ENCODE measurements at regions not wholly inside any gene's neighbourhood (a gene's known extent, or its start where the extent isn't known, plus 50 kb on each side); places are given as distances from the start of the nearest gene placed in this dataset.

GRCh38 chr20:40633123-40633850 is 55.7 kb downstream of the MAFB start:
- H3K9me3 ChIP-seq (ENCODE audit: insufficient read depth in 2 of 2, low read depth in 1 of 2, low read length in 1 of 2) = no peaks in the 10 kb centered on the region
- H3K4me1 ChIP-seq (replicated peaks in 1 of 4; ENCODE audit: control insufficient read depth in 3 of 4, insufficient read depth in 4 of 4, low read length in 3 of 4) = 0 out of 7 replicates have a peak, but pooled peaks cover 0 to 2% (median 0%) of the 10 kb centered on the region in 4 experiments
- no peak overlapping the region for H3K4me3 ChIP-seq (ENCODE audit: extremely low read depth in 1 of 4, insufficient read depth in 2 of 4, low read depth in 3 of 4, low read length in 4 of 4)
- H2AFZ ChIP-seq (ENCODE audit: low read length) = 0 out of 2 replicates have a peak overlapping the region, but pooled peaks have one; percentile 29
- ChIA-PET POLR2A (ENCODE audit: partially characterized antibody) (no interaction called here), CTCF (ENCODE audit: partially characterized antibody) (interaction anchor here (1.4 kb wide), 1 partner anchor 57 kb away, joined by 5 read pairs; no protein-coding TSS in a partner anchor)
- H2BK20ac ChIP-seq (ENCODE audit: low read length) = no peak overlapping the region
- H2BK120ac ChIP-seq (replicated peaks; ENCODE audit: low read depth, low read length) = no peak overlapping the region
- no peaks in the 10 kb centered on the region for H4K20me1 ChIP-seq (replicated peaks in 1 of 2; ENCODE audit: control insufficient read depth in 1 of 2, insufficient read depth in 2 of 2, low read length in 2 of 2)
- H3K27ac ChIP-seq (ENCODE audit: low read depth, low read length) = no peak overlapping the region
- H2BK12ac ChIP-seq (ENCODE audit: low read depth, low read length) = no peak overlapping the region
- H3K9ac ChIP-seq (replicated peaks in 1 of 4; ENCODE audit: extremely low read depth in 1 of 4, low read depth in 3 of 4, low read length in 3 of 4) = no peak overlapping the region
- no peak overlapping the region for H4K91ac ChIP-seq (replicated peaks; ENCODE audit: insufficient read length, low read length)
- WGBS, 2 experiments (ENCODE audit: extremely low coverage in 1 of 2, insufficient coverage in 1 of 2, insufficient read length in 1 of 2, insufficient replicate concordance in 2 of 2, low coverage in 1 of 2, low lambda C conversion rate in 2 of 2, missing lambda C conversion rate in 1 of 2) = 83% methylated on average over 5 of the region's 5 CpGs; no CpG with 5 or more reads in 1 of the 2 experiments
- H3K79me1 ChIP-seq (ENCODE audit: low read depth, low read length) = no peaks in the 10 kb centered on the region
- H3K4me2 ChIP-seq (ENCODE audit: insufficient read depth in 1 of 2, low read depth in 2 of 2, low read length in 2 of 2) = no peak overlapping the region
- no peak for FAIRE-seq
- H3K27me3 ChIP-seq (replicated peaks in 1 of 4; ENCODE audit: control insufficient read depth in 3 of 4, extremely low read depth in 1 of 4, insufficient read depth in 3 of 4, low read length in 3 of 4) = no peaks in the 10 kb centered on the region
- no peak overlapping the region for H2AK5ac ChIP-seq (ENCODE audit: low read depth, low read length)
- H3K79me2 ChIP-seq (ENCODE audit: control insufficient read depth in 1 of 2, insufficient read depth in 2 of 2, low read length in 2 of 2) = no peaks in the 10 kb centered on the region
- H3K4ac ChIP-seq (replicated peaks; ENCODE audit: insufficient read length, low read depth, low read length) = no peak overlapping the region
- H3K23ac ChIP-seq (ENCODE audit: insufficient read length) = no peak overlapping the region
- H4K5ac ChIP-seq (ENCODE audit: insufficient read length, low read depth, low read length) = no peak overlapping the region
- H3K36me3 ChIP-seq (ENCODE audit: control insufficient read depth in 2 of 4, insufficient read depth in 4 of 4, low read length in 3 of 4) = no peaks in the 10 kb centered on the region
- no peak overlapping the region for H2BK15ac ChIP-seq (ENCODE audit: low read length)
- H3K14ac ChIP-seq (ENCODE audit: insufficient read length) = no peak overlapping the region
- no peak overlapping the region for H4K8ac ChIP-seq (ENCODE audit: extremely low read depth, insufficient read depth, low read length)
- H3K56ac ChIP-seq (replicated peaks; ENCODE audit: insufficient read length, low read depth, low read length) = no peak overlapping the region
- no peaks in the 10 kb centered on the region for H3K23me2 ChIP-seq (ENCODE audit: low read depth, low read length)
- H2BK5ac ChIP-seq (ENCODE audit: low read depth, low read length) = no peak overlapping the region
- DNase-seq (ENCODE audit: low read depth in 1 of 2, low spot score in 2 of 2) = peak in 1 of 2 experiments; percentile 35
- no peak overlapping the region for H3K18ac ChIP-seq (ENCODE audit: extremely low read depth, low read length)
- no peak for TF ChIP-seq CHD2 (IDR thresholded peaks at IDR 0.05; ENCODE audit: low read length)
- no peak for TF ChIP-seq RXRA (IDR thresholded peaks at IDR 0.05; ENCODE audit: insufficient read depth, low read depth, low read length)
- TF ChIP-seq, protein P1, sequence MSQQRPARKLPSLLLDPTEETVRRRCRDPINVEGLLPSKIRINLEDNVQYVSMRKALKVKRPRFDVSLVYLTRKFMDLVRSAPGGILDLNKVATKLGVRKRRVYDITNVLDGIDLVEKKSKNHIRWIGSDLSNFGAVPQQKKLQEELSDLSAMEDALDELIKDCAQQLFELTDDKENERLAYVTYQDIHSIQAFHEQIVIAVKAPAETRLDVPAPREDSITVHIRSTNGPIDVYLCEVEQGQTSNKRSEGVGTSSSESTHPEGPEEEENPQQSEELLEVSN (IDR thresholded peaks at IDR 0.05) = no peak
- TF ChIP-seq TAF1 (IDR thresholded peaks at IDR 0.05; ENCODE audit: low read depth, low read length) = no peak
- no peak for TF ChIP-seq KDM1A (IDR thresholded peaks at IDR 0.05; ENCODE audit: borderline replicate concordance, low read length)
- TF ChIP-seq KDM4A (IDR thresholded peaks at IDR 0.05; ENCODE audit: low read depth, low read length, severe bottlenecking) = no peak
- TF ChIP-seq, protein P2, sequence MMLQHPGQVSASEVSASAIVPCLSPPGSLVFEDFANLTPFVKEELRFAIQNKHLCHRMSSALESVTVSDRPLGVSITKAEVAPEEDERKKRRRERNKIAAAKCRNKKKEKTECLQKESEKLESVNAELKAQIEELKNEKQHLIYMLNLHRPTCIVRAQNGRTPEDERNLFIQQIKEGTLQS (IDR thresholded peaks at IDR 0.05; ENCODE audit: insufficient read depth, low read depth, low read length) = no peak
- TF ChIP-seq, protein P3, sequence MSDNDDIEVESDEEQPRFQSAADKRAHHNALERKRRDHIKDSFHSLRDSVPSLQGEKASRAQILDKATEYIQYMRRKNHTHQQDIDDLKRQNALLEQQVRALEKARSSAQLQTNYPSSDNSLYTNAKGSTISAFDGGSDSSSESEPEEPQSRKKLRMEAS (IDR thresholded peaks at IDR 0.05) = no peak
